ENCODE measurements at regions not wholly inside any gene's neighbourhood (a gene's known extent, or its start where the extent isn't known, plus 50 kb on each side); places are given as distances from the start of the nearest gene placed in this dataset.
A peak's percentile ranks its signal among the peaks of the same experiment; 100 is the strongest.

GRCh38 chr2:7242189-7242867, 325.1 kb downstream of the RNF144A start:
- no peak for FAIRE-seq
- POLR2A ChIA-PET: no interaction called here

GRCh38 chr2:7243276-7243675, 326.1 kb downstream of the RNF144A start:
- TF ChIP-seq RNF2 (IDR thresholded peaks at IDR 0.05; ENCODE audit: borderline replicate concordance, low read depth): no peak
- no peak for TF ChIP-seq ATOH8 (CRISPR knock-in tag; IDR thresholded peaks at IDR 0.05; ENCODE audit: low read depth)
- TF ChIP-seq TP53 (CRISPR knock-in tag; IDR thresholded peaks at IDR 0.05): no peak
- no peak for TF ChIP-seq RFX5 (IDR thresholded peaks at IDR 0.05)
- TF ChIP-seq, protein P1, sequence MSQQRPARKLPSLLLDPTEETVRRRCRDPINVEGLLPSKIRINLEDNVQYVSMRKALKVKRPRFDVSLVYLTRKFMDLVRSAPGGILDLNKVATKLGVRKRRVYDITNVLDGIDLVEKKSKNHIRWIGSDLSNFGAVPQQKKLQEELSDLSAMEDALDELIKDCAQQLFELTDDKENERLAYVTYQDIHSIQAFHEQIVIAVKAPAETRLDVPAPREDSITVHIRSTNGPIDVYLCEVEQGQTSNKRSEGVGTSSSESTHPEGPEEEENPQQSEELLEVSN (IDR thresholded peaks at IDR 0.05; ENCODE audit: borderline replicate concordance, low read depth): no peak
- TF ChIP-seq FOXS1 (CRISPR knock-in tag; IDR thresholded peaks at IDR 0.05): no peak
- TF ChIP-seq PHF8 (IDR thresholded peaks at IDR 0.05; ENCODE audit: borderline replicate concordance, low read depth): no peak
- no peak for TF ChIP-seq HDAC2 (IDR thresholded peaks at IDR 0.05)
- TF ChIP-seq MAZ (IDR thresholded peaks at IDR 0.05; ENCODE audit: borderline replicate concordance, low read depth, low read length): no peak
- TF ChIP-seq BHLHE40 (IDR thresholded peaks at IDR 0.05; ENCODE audit: low read depth, low read length): no peak
- no peak for TF ChIP-seq EHMT2 (IDR thresholded peaks at IDR 0.05; ENCODE audit: low read depth)
- no peak for TF ChIP-seq RCOR1 (IDR thresholded peaks at IDR 0.05; ENCODE audit: low read depth, low read length)
- no peak for TF ChIP-seq EP300 (IDR thresholded peaks at IDR 0.05)
- TF ChIP-seq MYC (IDR thresholded peaks at IDR 0.05; ENCODE audit: borderline replicate concordance, low read length): no peak
- TF ChIP-seq, protein P2, sequence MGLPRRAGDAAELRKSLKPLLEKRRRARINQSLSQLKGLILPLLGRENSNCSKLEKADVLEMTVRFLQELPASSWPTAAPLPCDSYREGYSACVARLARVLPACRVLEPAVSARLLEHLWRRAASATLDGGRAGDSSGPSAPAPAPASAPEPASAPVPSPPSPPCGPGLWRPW (IDR thresholded peaks at IDR 0.05): no peak
- POLR2A ChIA-PET: no interaction called here
- no peaks in the 10 kb centered on the region for H3K9me3 ChIP-seq
- CTCF ChIA-PET: no interaction called here
- H3K4me1 ChIP-seq: no peaks in the 10 kb centered on the region
- H3K4me2 ChIP-seq: no peak overlapping the region
- no peak for ATAC-seq
- 15% methylated on average over 4 of the region's 4 CpGs for WGBS (ENCODE audit: missing lambda C conversion rate)
- H3K4me3 ChIP-seq: no peak overlapping the region
- no peak for DNase-seq (ENCODE audit: low read depth in 1 of 2, low spot score in 1 of 2)
- H3K27ac ChIP-seq: no peak overlapping the region
- FAIRE-seq: no peak

More at GRCh38 chr2:7242189-7242867, 325.1 kb downstream of the RNF144A start:
- Histone ChIP-seq H3K4me1 (no peaks in the 10 kb centered on the region), H3K27ac (no peak overlapping the region), H3K4me3 (no peak overlapping the region), H3K9me3 (no peaks in the 10 kb centered on the region), H3K4me2 (no peak overlapping the region)
- WGBS (ENCODE audit: missing lambda C conversion rate): 23% methylated on average over 5 of the region's 5 CpGs
- no peak for ATAC-seq
- DNase-seq (ENCODE audit: low read depth in 1 of 2, low spot score in 1 of 2): no peak
- CTCF ChIA-PET: interaction anchor here (1.5 kb wide), 1 partner anchor 11 kb away, joined by 3 read pairs; no protein-coding TSS in a partner anchor
- TF ChIP-seq RAD21 (conservative IDR thresholded peaks at IDR 0.05 in 1 of 2, IDR thresholded peaks at IDR 0.05 in 1 of 2) (no peak), SMC3 (IDR thresholded peaks at IDR 0.05) (no peak)
- TF ChIP-seq, protein P1 (IDR thresholded peaks at IDR 0.05; ENCODE audit: borderline replicate concordance, low read depth): no peak

DNA sequence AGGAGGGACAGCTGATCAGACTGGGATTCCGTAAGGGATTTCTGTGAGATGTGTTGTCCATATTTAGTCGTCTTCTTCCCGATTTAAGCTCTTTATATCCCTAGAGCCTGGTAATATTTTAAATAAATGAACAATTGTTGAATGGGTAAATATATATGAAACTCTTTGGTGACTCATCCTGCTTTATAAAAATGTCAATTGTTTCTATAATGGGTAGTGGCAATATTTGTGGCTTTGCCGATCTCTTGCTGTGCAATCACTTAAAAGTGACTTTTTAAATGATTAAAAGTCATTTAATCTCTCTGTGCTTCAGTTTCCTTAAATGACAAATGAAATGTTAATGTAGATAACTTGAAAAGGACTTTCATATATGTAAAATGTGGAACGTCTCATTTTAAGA, 339.2 kb downstream of the RNF144A start:
- POLR2A ChIA-PET: no interaction called here
- H3K4me1 ChIP-seq: no peaks in the 10 kb centered on the region
- no peak for TF ChIP-seq FOSL2 (IDR thresholded peaks at IDR 0.05)
- TF ChIP-seq FOSL2 (CRISPR knock-in tag; IDR thresholded peaks at IDR 0.05): peak; percentile 14; the same call in 1 of the 2 replicates
- TF ChIP-seq SMC3 (IDR thresholded peaks at IDR 0.05): no peak
- CTCF ChIA-PET: no interaction called here
- H3K4me3 ChIP-seq: no peak overlapping the region
- WGBS (ENCODE audit: missing lambda C conversion rate): 18% methylated on average over 5 of the region's 5 CpGs
- no peak overlapping the region for H3K27ac ChIP-seq
- FAIRE-seq: no peak
- H3K4me2 ChIP-seq: no peak overlapping the region
- H3K9me3 ChIP-seq: no peaks in the 10 kb centered on the region; the same call in 2 of the 3 replicates
- no peak for ATAC-seq
- DNase-seq (ENCODE audit: low read depth in 1 of 2, low spot score in 1 of 2): no peak
